Endothelial cell of umbilical vein (primary cell): ENCODE measurements at regions not wholly inside any gene's neighbourhood (a gene's known extent, or its start where the extent isn't known, plus 50 kb on each side); places are given as distances from the start of the nearest gene placed in this dataset.

Source experiments
- JUN ChIP-seq: IDR thresholded peaks from 2 replicates; pipeline ENCODE4 v1.6.1; 2011; ENCODE audit warnings: borderline replicate concordance, low read depth; ENCODE audit not compliant: insufficient read length, insufficient read depth
- MAX ChIP-seq: IDR thresholded peaks from 2 replicates; pipeline ENCODE4 v1.6.1; 2011; ENCODE audit not compliant: insufficient read depth, insufficient read length
- MYC ChIP-seq: IDR thresholded peaks from one replicate; pipeline ENCODE4 v1.6.1; 2011; ENCODE audit warnings: mild to moderate bottlenecking, low read depth, low read length
- TF ChIP-seq, protein P1 (sequence below), 2 donors: IDR thresholded peaks; 1 replicate in 1 of 2; 2 replicates in 1 of 2; pipeline ENCODE4 v1.5.1; 2011; ENCODE audit warnings: low read length in 2 of 2, mild to moderate bottlenecking in 2 of 2, moderate library complexity in 2 of 2, control low read depth in 1 of 2, inconsistent platforms in 1 of 2, low read depth in 1 of 2; ENCODE audit not compliant: insufficient read depth in 1 of 2; ENCODE audit errors: extremely low read depth in 1 of 2

- TF ChIP-seq, protein P1, sequence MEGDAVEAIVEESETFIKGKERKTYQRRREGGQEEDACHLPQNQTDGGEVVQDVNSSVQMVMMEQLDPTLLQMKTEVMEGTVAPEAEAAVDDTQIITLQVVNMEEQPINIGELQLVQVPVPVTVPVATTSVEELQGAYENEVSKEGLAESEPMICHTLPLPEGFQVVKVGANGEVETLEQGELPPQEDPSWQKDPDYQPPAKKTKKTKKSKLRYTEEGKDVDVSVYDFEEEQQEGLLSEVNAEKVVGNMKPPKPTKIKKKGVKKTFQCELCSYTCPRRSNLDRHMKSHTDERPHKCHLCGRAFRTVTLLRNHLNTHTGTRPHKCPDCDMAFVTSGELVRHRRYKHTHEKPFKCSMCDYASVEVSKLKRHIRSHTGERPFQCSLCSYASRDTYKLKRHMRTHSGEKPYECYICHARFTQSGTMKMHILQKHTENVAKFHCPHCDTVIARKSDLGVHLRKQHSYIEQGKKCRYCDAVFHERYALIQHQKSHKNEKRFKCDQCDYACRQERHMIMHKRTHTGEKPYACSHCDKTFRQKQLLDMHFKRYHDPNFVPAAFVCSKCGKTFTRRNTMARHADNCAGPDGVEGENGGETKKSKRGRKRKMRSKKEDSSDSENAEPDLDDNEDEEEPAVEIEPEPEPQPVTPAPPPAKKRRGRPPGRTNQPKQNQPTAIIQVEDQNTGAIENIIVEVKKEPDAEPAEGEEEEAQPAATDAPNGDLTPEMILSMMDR (IDR thresholded peaks at IDR 0.05; ENCODE audit: extremely low read depth in 1 of 2, insufficient read depth in 1 of 2, low read depth in 1 of 2, low read length in 2 of 2) = no peak
- TF ChIP-seq MAX (no peak), JUN (no peak), MYC (no peak)
These were observed 274.2 kb downstream of the BRINP1 start for GRCh38 chr9:119095072-119095471.
